ENCODE measurements at regions not wholly inside any gene's neighbourhood (a gene's known extent, or its start where the extent isn't known, plus 50 kb on each side); places are given as distances from the start of the nearest gene placed in this dataset.

DNA sequence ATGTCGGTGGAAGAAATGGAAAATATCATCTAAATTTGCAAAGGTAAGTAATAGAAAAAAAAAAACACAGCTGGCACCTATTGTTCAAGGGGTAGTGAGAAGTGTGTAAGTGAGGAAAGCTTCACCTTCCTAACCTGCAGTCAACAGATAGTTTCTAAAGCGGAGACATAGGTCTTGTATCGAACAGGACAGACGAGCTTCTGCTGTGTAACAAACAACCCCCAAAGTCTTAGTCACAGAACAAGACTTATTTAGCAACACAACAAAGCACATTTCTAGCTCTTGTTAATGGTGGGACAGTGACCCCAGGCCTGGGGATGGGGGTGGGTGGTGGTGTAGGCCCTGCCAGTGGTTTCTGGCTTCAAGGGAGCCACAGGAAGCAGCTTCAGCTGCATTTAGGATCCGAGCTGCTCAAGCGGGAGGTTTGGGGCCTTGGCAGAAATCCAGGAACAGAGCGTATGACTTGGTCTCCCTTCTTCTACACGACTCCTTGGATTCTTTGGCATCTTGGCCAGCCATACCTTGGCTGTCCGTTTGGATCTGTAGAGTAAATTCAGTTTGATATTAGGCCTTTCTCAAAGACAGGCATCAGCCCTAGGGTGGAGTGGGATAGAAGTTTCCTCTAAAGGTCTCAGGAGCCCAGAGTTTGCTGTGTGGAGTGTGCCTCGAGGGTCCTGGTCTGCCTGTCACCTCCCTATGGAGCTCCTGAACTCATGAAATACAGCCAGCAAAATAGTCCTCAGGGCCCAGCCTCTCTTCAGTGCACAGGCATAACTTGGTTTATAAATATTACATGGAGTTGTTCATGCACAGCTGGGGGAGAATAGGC is 56.9 kb upstream of the SHH start:
- CTCF ChIA-PET (ENCODE audit: low intra/inter-chr PET ratio, low total read pairs) = no interaction called here
- no peak overlapping the region for H3K4me2 ChIP-seq (ENCODE audit: low read depth, low read length)
- H3K79me2 ChIP-seq (ENCODE audit: insufficient read depth, low read length) = no peaks in the 10 kb centered on the region
- H3K36me3 ChIP-seq (replicated peaks in 1 of 2; ENCODE audit: control insufficient read depth in 1 of 2, insufficient read depth in 2 of 2, low read length in 2 of 2) = no peaks in the 10 kb centered on the region
- H3K27ac ChIP-seq (ENCODE audit: extremely low read length, insufficient read depth, low read length) = no peak overlapping the region
- BruUV-seq (replicated peaks) = no TSS peak
- in situ Hi-C loops (cut with HindIII; ENCODE audit: extremely low pct_ligation_motif_present, low pct_unique_long_range_greater_than_20kb) (no loop called here), intact Hi-C loops (cut with micrococcal nuclease; ENCODE audit: unreplicated experiment) (no loop called here)
- H3K9me3 ChIP-seq (ENCODE audit: low read length) = no peaks in the 10 kb centered on the region
- WGBS (ENCODE audit: low lambda C conversion rate) = 50% methylated on average over 9 of the region's 10 CpGs
- no peak for ATAC-seq
- DNase-seq (ENCODE audit: low spot score) = no peak
- no peak for FAIRE-seq
- POLR2A ChIA-PET = no interaction called here
- H3K4me1 ChIP-seq (ENCODE audit: insufficient read depth, low read length) = peaks cover 4% of the 10 kb centered on the region
- no peak overlapping the region for H2AFZ ChIP-seq (ENCODE audit: low read length)
- no peaks in the 10 kb centered on the region; the same call in 1 of the 2 replicates for H4K20me1 ChIP-seq (ENCODE audit: insufficient read depth, low read length)
- no peak overlapping the region for H3K4me3 ChIP-seq (replicated peaks in 1 of 3; ENCODE audit: insufficient read depth in 1 of 3, low read depth in 2 of 3, low read length in 3 of 3)
- H3K9ac ChIP-seq (ENCODE audit: insufficient read depth, low read depth, low read length) = no peak overlapping the region
- H3K27me3 ChIP-seq (ENCODE audit: control insufficient read depth in 1 of 2, insufficient read depth in 2 of 2, low read length in 2 of 2) = peaks cover 12 to 57% of the 10 kb centered on the region in 2 experiments
- TF ChIP-seq RBAK (CRISPR knock-in tag; IDR thresholded peaks at IDR 0.05) = peak; percentile 59; the same call in 1 of the 2 replicates
- TF ChIP-seq, protein P1, sequence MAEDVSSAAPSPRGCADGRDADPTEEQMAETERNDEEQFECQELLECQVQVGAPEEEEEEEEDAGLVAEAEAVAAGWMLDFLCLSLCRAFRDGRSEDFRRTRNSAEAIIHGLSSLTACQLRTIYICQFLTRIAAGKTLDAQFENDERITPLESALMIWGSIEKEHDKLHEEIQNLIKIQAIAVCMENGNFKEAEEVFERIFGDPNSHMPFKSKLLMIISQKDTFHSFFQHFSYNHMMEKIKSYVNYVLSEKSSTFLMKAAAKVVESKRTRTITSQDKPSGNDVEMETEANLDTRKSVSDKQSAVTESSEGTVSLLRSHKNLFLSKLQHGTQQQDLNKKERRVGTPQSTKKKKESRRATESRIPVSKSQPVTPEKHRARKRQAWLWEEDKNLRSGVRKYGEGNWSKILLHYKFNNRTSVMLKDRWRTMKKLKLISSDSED (CRISPR knock-in tag; IDR thresholded peaks at IDR 0.05) = no peak

DNA sequence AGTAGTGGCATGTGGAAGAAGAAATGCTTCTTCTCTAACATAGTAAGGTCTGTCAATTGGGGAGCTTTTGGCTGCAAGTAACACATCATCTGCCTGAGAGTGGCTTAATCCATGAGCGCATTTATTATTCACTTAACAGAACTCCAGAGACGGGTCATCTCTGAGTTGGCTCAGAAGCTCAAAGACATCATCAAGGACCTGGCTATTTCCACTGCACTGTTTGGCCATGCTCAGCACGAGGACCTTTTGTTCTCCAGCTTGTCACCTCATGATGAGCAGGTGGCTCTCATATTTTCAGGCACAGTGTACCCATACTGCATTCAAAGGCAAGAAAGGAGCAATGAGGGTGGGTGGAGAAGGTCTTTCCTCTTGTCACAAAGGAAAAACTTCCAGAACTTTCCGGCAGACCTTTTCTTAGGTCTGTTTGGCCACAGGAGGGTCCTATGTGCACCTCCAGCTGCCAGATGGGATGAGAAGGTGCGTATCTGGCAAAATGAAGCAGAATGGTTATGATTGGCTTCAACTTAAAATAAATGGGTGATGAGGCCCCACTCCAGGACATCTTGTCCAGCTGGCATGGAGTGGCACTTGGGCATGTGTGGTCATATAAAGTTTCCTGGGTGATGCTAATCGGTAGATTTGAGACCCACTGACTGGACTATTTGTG is 55.6 kb upstream of the SHH start:
- H3K9me3 ChIP-seq (ENCODE audit: low read length) = no peaks in the 10 kb centered on the region
- no peak overlapping the region for H3K27ac ChIP-seq (ENCODE audit: extremely low read length, insufficient read depth, low read length)
- H3K79me2 ChIP-seq (ENCODE audit: insufficient read depth, low read length) = no peaks in the 10 kb centered on the region
- H2AFZ ChIP-seq (ENCODE audit: low read length) = no peak overlapping the region
- no peak overlapping the region for H3K9ac ChIP-seq (ENCODE audit: insufficient read depth, low read depth, low read length)
- FAIRE-seq (no peak), DNase-seq (ENCODE audit: low spot score) (no peak), ATAC-seq (no peak)
- ChIA-PET CTCF (ENCODE audit: low intra/inter-chr PET ratio, low total read pairs) (no interaction called here), POLR2A (no interaction called here)
- no TSS peak for BruUV-seq (replicated peaks)
- in situ Hi-C loops (cut with HindIII; ENCODE audit: extremely low pct_ligation_motif_present, low pct_unique_long_range_greater_than_20kb) = no loop called here
- no peaks in the 10 kb centered on the region for H3K36me3 ChIP-seq (replicated peaks in 1 of 2; ENCODE audit: control insufficient read depth in 1 of 2, insufficient read depth in 2 of 2, low read length in 2 of 2)
- no peaks in the 10 kb centered on the region; the same call in 1 of the 2 replicates for H4K20me1 ChIP-seq (ENCODE audit: insufficient read depth, low read length)
- TF ChIP-seq CREB1 (IDR thresholded peaks at IDR 0.05) (peak; percentile 54), CREB1 (CRISPR knock-in tag; IDR thresholded peaks at IDR 0.05) (no peak), ZNF891 (CRISPR knock-in tag; IDR thresholded peaks at IDR 0.05) (no peak), ZNF724P (CRISPR knock-in tag; IDR thresholded peaks at IDR 0.05; ENCODE audit: borderline replicate concordance) (no peak), ATF7 (IDR thresholded peaks at IDR 0.05) (0 out of 2 replicates have a peak, but pooled peaks have one; percentile 25), ATF7 (CRISPR knock-in tag; IDR thresholded peaks at IDR 0.05) (no peak)
- peaks cover 12 to 60% of the 10 kb centered on the region in 2 experiments for H3K27me3 ChIP-seq (ENCODE audit: control insufficient read depth in 1 of 2, insufficient read depth in 2 of 2, low read length in 2 of 2)
- no peak overlapping the region for H3K4me2 ChIP-seq (ENCODE audit: low read depth, low read length)
- intact Hi-C loops (cut with micrococcal nuclease; ENCODE audit: unreplicated experiment) = no loop called here
- H3K4me1 ChIP-seq (ENCODE audit: insufficient read depth, low read length) = peaks cover 17% of the 10 kb centered on the region
- no peak overlapping the region for H3K4me3 ChIP-seq (replicated peaks in 1 of 3; ENCODE audit: insufficient read depth in 1 of 3, low read depth in 2 of 3, low read length in 3 of 3)
- 26% methylated on average over 6 of the region's 6 CpGs for WGBS (ENCODE audit: low lambda C conversion rate)

Data from HepG2 (cell line).